Transverse colon (tissue), 4 donors: ENCODE measurements at regions not wholly inside any gene's neighbourhood (a gene's known extent, or its start where the extent isn't known, plus 50 kb on each side); places are given as distances from the start of the nearest gene placed in this dataset.

Source experiments
- CTCF ChIP-seq, 5 experiments: fragments of 200-600 bp in 3 of 5; fragments of 450-650 bp in 2 of 5; sonication (generic) in 3 of 5; IDR thresholded peaks; 1 replicate in 2 of 5; 2 replicates in 3 of 5; pipeline ENCODE4 v1.5.1; 2016 to 2017; ENCODE audit warnings: antibody characterized with exemption in 5 of 5, inconsistent platforms in 3 of 5, mild to moderate bottlenecking in 2 of 5, moderate library complexity in 1 of 5
- POLR2A ChIP-seq: fragments of 450-650 bp; IDR thresholded peaks from one replicate; pipeline ENCODE4 v1.6.1; 2016; ENCODE audit warnings: antibody characterized with exemption, mild to moderate bottlenecking, moderate library complexity
- POLR2AphosphoS5 ChIP-seq, 3 donors: sonication (generic); formaldehyde crosslinking; IDR thresholded peaks; one replicate each; pipeline ENCODE4 v1.6.1; 2016; ENCODE audit warnings: antibody characterized with exemption in 3 of 3

DNA sequence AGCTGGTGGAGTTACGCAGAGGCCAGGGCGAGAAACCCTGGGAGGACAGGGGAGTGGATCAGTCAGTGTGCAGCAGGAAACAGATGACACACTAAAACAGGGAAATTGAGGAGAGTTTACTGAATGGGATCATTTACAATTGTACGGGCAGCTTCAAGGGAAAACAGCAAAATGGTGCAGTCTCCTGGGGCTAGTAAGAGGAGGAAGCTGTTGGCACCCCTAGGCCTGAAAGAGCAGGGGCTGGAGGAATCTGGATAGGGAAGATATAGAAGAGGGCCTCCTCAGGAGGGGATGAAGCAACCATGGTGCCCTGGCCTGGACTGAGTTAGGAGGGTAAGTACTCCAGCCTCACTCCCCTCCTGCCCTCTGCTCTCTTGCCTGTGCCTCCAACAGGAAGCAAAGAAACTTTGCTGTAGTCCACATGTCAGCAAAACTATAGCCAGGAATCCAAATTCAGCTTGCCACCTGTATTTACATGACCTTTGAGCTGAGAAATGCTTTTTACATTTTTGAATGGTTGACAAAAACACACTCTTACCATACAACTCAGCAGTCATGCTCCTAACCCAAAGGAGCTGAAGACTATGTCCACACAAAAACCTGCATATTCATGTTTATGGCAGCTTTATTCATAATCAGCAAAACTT is 52.3 kb upstream of the OPN4 start:
- TF ChIP-seq CTCF (IDR thresholded peaks at IDR 0.05) (no peak), POLR2AphosphoS5 (IDR thresholded peaks at IDR 0.05) (no peak), POLR2A (no peak)
